Iris pigment epithelial cell (primary cell): ENCODE measurements at regions not wholly inside any gene's neighbourhood (a gene's known extent, or its start where the extent isn't known, plus 50 kb on each side); places are given as distances from the start of the nearest gene placed in this dataset.
A peak's percentile ranks its signal among the peaks of the same experiment; 100 is the strongest.
"Not testable (repeated sequence)": the region's sequence is repeated elsewhere in the genome, so short reads cannot be mapped to it uniquely, and the experiment has no call there.

Experiments
- DNase-seq: peaks from one replicate; pipeline ENCODE4 v3.0.0-alpha.2; 2011; ENCODE audit warnings: low read depth

- no peak for DNase-seq
Observed at GRCh38 chr5:92022415-92023140, 639.5 kb upstream of the ARRDC3 start.

DNA sequence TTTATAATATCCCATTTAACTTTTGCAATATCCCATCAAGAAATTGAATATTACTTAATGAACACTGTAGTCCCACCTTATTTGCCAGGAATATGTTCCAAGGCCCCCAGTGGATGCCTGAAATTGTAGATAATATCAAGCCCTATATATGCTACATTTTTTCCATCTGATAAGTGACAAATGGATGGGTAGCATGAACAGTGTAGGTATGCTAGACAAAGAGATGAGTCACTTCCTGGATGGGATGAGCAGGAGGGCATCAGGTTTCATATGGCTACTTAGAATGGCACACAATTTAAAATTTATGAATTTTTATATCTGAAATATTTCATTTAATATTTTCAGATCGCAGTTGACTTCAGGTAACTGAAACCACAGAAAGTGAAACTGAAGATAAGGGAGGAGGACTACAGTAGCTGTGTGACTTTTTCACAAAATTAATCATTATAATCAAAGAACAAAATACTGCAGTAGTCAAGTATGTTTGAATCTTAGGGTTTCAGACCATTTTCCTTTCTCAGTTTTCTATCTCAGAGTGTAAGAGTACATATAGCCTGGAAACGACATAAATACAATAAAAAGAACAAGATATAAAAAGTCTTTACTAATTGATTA lies 636.4 kb upstream of the ARRDC3 start:
- peak; percentile 27 for DNase-seq

- DNase-seq, result peak; percentile 81
Observed at GRCh38 chr5:92017776-92018175, 634.7 kb upstream of the ARRDC3 start.

DNA sequence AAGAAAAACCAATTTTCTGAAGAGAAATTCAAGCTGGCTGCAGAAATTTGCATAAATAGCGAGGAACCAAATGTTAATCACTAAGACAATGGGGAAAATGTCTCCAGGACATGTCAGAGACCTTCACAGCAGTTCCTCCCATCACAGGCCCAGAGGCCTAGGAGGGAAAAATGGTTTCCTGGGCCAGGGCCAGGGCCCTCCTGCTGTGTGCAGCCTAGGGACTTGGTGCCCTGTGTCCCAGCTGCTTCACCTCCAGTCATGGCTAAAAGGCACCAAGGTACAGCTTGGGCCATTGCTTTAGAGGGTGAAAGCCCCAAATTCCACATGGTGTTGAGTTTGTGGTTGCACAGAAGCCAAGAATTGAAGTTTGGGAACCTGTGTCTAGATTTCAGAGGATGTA lies 628.7 kb upstream of the ARRDC3 start:
- not testable (repeated sequence) for DNase-seq

DNA sequence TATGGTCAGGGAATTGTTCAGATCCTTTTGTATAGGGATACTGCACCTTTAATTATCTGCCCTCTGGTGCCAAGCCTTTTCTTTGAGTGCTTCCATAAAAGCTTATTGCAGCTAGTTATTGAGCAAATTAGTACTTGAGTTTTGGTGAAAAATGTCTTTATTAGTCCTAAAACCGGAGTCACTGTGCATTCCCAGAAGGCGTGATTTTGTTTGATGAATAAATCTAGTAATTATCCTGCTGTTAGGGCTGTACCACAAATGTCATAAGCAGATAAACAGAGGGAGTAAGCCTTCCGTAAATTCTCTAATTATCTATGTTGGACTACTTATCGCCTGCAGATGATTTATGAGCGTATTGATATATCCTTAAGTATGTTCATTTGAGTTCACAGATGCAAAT lies 620.7 kb upstream of the ARRDC3 start:
- DNase-seq, result no peak

DNA sequence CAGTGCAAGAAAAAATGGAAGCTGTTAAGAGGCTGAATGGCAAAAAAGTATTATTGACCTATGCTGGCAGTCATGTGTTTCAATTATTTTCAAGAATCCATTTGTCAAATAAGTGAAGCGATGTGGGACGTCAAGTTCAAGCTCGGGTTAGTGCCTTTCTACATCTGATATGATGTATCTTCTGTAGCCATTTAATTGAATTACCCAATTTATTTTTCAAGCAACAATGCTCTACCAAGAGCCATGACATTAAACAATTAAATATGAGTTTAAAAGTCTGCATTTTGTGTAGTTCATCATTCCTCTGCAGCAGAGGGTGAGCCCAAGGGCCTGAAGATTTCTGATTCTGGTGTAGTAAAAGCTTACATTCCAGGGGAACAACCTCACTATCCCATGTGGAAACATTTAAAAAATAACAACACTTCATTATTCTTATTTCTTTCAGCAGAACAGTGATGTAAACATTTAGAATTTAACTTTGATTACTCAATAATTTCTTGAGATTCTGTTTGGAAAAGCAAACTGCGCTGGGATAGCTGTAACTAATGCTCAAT lies 619.7 kb upstream of the ARRDC3 start:
- no peak for DNase-seq

DNA sequence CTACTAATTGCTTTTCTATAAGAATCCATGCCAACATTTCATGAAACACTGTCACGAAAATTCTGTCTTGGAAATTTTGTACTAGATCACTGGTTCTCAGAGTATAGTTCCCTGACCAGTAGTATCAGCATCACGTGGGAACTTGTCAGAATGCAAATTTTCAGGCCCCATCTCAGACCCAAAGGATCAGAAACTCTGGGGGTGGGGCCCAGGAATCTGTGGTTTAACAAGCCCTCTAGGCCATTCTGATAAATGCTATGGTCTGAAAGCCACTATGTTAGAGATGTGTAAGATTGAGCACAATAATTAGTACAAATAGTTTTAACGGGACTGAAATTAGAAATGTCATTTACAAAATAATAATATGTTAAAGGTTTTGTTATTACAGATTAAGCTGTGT lies 615.7 kb upstream of the ARRDC3 start:
- no peak for DNase-seq

DNA sequence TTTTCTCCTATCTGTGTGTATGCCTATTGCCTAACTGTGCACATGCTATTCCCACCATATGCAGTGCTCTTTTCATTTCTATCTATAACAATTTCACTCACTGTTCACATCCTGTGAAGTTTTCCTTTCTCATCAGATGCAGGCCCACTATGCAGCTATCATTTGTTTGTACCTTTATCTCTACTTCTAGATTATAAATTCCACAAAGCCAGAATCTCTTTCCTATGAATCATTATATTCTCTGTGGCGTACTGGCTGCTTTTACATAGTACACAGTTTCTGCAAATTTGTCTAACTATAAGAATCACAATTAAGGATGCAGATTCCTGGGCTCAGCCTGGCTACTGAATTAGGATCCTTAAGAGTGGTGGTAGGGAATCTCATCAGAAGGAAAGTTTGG lies 600.8 kb upstream of the ARRDC3 start:
- peak; percentile 3 for DNase-seq

DNA sequence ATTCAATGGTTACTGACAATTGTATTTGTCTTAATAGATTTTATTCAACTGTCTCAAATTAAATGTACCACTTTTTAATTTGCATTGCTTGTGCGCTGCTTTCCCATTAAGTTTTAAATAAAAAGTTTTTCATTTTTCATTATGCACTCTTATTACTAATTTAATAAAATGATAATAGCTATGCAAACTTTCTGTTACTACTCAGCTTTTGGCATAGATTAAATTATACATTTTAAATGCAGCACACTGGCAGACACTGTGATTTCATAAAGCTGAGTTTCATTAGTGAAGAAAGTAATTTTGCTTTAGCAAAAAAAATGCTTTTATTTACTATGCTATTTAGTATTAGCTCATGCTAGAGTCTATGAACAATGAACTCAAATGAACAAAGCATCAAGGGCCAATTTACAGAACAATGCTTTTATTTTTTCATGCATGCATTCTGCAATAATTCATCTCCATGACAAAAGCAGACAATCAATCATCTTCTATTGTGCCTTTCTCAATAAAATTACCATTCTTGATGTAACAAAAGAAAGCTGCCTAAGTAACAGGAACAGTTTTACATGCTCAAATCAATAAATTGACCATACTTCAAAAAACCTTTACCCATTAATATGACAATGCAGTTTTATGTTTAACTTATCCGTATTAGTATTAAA lies 595.2 kb upstream of the ARRDC3 start:
- no peak for DNase-seq

DNA sequence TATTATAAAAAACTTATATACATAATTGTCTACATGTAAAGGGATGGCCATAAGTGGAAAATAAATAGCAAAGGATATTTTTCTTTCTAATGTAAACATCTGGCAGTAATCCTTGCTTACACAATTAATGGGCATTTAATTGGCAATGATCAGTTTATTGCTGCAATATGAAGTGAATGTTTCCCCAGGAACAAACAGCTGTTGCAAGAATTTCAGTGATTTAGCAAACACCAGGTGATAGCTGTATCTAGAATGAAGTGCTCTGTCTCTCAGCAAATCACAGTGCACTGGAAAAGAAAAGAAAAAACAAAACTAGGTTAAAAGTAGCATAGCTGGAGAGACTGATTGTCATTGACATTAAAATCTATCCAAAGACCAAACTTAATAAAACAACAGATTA lies 594.5 kb upstream of the ARRDC3 start:
- DNase-seq, result no peak

- no peak for DNase-seq
Observed at GRCh38 chr5:91976451-91976850, 593.3 kb upstream of the ARRDC3 start.

DNA sequence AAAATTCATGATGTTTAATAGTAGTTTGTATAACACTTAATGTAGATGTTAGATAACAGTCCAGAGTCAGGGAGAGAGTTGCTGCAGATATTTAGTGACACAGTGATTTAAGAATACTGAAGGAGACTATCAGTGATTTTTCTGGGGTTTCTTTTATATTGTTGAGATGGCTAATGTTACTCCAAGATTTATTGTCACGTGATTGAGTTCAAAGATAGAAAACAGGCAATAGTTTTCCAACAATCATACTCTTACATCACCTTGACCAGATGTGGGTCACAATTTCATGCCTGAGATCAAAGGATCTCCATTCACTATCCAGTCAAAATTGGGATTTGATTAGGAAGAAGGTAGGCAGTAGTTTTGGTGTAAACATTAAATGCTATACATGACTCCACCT lies 580.0 kb upstream of the ARRDC3 start:
- no peak for DNase-seq

GRCh38 chr5:91957666-91958065 lies 574.5 kb upstream of the ARRDC3 start:
- DNase-seq, result peak; percentile 28

DNA sequence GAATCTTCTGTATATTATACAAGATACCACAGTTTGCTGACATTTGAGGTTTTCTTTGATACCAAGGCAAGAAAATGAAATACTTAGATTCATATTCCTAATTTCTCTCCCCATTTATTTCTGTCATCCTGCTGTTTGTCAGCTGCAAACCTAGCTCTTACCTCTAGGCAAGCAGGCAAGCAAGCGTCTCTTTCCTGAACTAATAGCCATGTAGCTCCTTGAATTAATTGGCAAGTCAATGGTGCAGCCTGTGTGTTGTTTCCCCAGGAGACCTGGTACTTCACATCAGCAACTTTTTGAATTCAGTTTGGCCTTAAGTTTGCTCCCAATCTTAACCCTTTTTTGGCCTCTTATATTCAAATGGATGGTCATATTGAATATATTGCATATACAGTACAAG lies 573.6 kb upstream of the ARRDC3 start:
- DNase-seq, result no peak

DNA sequence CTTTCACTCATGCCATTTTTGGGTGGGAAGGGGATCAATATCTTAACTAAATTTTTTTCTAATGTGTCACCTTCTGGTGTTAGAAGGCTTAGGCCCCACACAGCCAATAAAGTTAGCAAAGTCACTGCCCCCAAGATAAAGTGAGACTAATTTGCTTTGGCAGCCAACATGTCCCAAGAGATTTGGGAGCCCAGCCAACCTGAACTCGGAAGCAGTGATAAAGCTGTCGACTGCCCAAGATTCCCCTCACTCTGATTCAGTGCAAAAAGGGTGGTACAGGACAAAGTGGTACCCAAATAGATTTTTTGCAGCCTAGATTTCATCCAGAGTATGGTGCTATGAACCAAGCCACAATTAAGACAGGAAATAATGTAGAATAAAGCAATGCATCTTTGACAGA lies 572.5 kb upstream of the ARRDC3 start:
- DNase-seq, result no peak

- no peak for DNase-seq
Observed at GRCh38 chr5:91954136-91954535, 571.0 kb upstream of the ARRDC3 start.

- DNase-seq, result no peak
Observed at GRCh38 chr5:91950328-91950727, 567.2 kb upstream of the ARRDC3 start.

DNA sequence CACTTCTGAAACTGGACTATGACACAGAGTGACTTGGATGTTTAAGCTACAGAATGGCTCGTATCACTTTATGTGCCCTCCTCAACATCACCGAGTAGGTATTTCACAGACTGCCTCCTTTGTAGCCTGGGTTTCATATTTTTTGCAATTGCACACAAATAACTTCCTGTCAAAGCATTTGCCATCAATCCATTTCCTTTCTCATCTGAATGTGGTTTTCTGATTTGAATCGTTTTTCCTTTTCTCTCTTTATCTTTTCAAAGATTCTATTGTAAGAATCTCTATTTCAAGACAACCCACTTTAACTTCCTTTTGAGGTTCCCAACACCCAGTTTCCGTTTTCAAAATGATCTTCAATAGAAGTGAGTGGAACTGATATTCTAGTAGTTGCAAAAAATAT lies 563.8 kb upstream of the ARRDC3 start:
- DNase-seq, result no peak

- DNase-seq, result no peak
Observed at GRCh38 chr5:91941588-91941987, 558.5 kb upstream of the ARRDC3 start.

DNA sequence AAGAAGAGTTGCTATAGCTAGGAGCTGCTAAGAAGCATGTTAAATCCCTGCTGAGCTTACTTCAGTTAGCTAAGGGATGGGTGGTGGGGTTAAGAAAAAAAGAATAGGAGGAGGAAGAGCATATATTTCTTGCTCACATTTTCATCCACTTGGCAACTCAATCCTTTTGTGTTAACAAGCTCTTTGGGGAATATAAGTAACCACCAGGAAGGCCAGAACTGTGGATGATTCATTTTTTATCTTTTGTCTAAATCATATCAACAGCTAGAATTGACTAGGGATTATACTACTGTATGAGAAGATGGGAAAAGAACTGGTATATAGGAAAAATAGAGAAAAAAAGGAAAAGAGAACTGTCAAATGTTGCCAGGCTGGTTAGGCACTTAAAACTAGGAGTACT lies 555.3 kb upstream of the ARRDC3 start:
- DNase-seq, result no peak

DNA sequence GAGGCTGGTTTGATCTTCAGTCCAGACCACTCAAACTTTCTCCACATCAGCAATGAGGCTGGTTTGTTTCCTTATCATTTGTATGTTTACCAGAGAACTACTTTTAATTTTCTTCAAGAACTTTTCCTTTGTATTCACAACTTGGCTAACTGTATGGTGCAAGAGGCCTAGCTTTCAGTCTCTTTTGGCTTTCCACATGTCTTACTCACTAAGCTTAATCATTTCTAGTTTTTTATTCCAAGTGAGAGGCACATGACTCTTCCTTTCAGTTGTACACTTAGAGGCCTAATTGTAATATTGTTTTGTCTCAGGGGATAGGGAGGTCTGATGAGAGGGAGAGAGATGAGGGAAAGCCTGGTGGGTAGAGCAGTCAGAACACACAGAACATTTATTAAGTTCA lies 554.0 kb upstream of the ARRDC3 start:
- peak; percentile 7 for DNase-seq

DNA sequence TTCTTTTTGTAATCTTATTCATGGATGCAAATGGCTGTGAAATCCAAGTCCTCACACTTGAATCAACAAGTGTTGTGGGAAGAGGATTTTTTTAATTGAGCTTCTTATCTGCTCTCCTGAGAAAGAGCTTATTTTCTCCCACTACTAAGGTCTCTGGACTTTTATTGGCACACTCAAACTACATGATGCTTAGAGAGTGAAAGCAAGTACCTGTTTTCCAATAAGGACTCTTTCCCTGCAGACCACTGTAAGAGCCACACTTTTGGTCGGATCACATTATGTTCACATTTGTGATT lies 546.4 kb upstream of the ARRDC3 start:
- DNase-seq, result no peak

- DNase-seq, result peak; percentile 23
Observed at GRCh38 chr5:91928754-91929521, 545.8 kb upstream of the ARRDC3 start.
